ENCODE measurements at regions not wholly inside any gene's neighbourhood (a gene's known extent, or its start where the extent isn't known, plus 50 kb on each side); places are given as distances from the start of the nearest gene placed in this dataset.

DNA sequence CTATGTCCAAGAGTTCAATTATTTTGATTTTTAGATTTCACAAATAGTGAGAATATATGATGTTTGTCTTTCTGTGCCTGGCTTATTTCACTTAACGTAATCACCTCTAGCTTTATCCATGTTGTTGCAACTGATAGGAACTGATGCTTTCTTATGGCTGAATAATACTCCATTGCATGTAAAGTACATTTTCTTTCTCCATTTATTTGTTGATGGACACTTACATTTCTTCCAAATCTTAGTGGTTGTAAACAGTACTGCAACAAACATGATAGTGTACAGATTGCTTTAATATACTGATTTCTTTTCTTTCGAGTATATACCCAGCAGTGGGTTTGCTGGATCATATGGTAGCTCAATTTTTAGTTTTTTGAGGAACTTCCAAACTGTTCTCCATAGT lies 600.6 kb upstream of the SEMA6D start:
- TF ChIP-seq CTCF (IDR thresholded peaks at IDR 0.05) (no peak), POLR2A (IDR thresholded peaks at IDR 0.05) (no peak)

Data from esophagus squamous epithelium (tissue), 4 donors.